T-helper 2 cell treated with Interferon-gamma antibody and Interleukin-4, amounts not matched to agents 100 ng/mL and 5 ng/mL, for 36 hours (primary cell): ENCODE measurements at regions not wholly inside any gene's neighbourhood (a gene's known extent, or its start where the extent isn't known, plus 50 kb on each side); places are given as distances from the start of the nearest gene placed in this dataset.

Experiments
- intact Hi-C: fragments of 100-400 bp; cut with micrococcal nuclease; formaldehyde crosslinking; loops from one replicate; pipeline ENCODE4 v1.15.1; 2023

DNA sequence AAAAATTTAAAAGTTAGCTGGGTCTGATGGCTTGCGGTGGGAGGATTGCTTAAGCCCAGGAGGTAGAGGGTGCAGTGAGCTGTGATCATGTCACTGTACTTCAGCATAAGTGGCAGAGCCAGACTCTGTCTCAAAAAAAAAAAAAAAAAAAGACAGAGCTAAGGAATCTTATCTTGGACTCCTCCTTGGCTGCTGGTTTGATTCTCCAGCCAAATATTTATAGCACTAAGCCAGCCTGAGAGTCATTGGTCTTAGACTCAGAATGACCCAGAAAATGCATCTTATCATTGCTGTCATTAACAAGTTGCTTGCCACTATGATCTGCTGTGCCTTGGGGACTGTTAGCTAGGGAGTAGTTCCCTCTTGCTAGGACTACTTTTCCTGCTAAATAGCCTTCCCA is 164.7 kb downstream of the GNAT3 start:
- intact Hi-C loops = no loop called here

- intact Hi-C loops = no loop called here
These were observed 165.2 kb downstream of the GNAT3 start for GRCh38 chr7:80346704-80347103.

DNA sequence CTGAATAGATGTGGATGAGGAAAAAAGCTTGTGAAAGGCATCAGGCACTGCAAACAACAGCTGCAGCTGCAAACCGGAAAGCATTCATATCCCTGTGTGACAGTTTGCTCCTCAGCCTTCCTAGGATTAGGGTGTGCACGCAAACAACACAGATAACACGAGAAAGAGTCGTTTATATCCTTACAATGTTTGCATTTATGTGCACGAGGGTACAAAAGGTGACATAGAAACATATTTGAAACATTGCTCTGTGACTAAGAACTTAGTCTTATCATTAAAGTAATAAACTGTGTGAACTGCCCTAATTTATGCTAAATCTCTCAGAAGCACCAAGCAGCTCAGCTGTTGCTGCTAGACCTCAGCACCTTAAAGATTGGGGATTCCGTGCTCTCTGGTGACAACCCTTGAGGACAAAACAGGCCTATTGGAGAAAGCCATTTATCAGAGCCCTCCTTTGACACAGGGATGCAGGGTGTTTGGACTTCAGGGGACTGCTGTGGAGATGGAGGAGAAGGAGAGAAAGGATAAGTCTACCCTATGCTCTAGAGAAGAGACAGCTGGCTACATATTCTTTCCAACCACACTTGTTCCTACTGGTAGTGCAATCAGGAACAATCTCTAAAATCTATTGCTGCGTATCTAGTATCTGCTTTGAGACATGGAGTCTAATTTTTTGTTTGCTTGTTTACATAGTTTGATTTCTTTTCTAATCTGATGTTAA is 176.2 kb downstream of the GNAT3 start:
- intact Hi-C loops = no loop called here

- intact Hi-C loops = no loop called here
These were observed 177.0 kb downstream of the GNAT3 start for GRCh38 chr7:80334908-80335307.

GRCh38 chr7:80334196-80334595 is 177.7 kb downstream of the GNAT3 start:
- intact Hi-C loops = no loop called here

DNA sequence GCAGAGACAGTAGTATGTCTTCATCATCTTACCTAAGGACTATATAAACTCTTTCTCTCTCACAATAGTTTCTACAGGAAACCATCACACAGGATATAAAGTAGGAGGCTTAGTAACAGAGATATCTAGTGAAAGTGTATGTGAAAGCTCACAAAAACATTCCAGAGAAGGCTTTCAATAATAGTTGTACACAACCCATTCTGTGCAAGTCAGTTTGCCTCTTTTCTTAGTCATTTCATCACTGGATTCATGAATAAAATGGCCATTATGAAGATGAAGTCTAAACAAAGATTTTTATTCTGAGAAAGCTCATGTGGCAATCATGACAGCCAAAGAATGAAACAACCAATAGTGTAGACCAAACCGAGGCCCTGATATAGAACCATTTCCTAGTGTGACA is 178.8 kb downstream of the GNAT3 start:
- intact Hi-C loops = no loop called here

DNA sequence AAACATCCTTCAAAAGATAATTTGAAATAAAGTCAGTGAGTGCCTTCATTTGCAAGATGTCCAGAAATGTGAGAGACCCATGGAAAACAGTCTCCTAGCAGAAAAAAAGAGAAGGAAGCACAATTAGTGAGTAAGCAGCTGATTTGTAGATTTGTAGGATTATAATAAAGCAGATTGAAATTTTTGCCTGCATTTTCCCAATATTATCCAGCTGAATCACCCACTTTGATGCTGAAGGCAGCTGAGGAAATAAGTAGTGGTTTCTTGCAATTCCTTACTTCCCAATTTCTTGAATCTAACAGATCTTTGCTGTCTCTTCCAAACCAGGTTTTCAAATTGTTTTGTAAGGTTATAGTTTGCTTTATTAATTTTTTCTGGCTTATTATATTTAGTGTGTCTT is 181.4 kb downstream of the GNAT3 start:
- intact Hi-C loops = no loop called here

- intact Hi-C loops = no loop called here
These were observed 187.8 kb downstream of the GNAT3 start for GRCh38 chr7:80324032-80324431.

DNA sequence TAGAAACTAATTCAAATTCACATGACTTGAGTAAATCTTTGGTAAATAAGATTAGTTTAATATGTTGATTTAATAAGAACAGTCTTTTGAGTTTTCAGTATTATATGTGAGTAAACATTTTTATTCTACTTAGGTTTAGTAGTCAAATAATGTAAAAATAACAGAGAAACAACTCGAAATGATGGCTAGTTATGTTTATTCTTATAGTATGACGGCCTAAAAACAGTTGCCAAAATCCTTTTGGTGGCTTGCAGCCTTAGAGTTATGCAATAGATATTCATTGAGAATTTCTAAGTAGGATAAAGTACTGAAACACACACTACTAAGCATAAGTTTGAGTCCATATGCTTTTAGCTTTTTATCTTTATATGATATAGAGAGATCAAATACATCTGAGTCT is 184.8 kb downstream of the GNAI1 start:
- intact Hi-C loops = no loop called here

DNA sequence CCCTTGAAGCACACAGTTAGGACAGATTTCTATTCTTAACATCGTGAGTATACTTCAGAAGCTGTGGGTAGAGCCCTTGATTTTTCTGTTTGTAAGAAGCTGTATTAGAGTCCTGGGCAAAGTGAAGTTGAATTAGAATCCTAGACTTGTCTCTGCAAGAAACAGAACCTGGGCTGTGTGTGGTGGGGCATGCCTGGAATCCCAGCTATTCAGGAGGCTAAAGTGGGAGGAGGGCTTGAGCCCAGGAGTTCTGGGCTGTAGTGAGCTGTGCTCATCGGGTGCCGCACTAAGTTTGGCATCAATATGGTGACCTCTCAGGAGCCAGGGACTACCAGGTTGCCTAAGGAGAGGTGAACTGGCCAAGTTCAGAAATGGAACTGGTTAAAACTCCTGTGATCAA is 183.4 kb downstream of the GNAI1 start:
- intact Hi-C loops = no loop called here

DNA sequence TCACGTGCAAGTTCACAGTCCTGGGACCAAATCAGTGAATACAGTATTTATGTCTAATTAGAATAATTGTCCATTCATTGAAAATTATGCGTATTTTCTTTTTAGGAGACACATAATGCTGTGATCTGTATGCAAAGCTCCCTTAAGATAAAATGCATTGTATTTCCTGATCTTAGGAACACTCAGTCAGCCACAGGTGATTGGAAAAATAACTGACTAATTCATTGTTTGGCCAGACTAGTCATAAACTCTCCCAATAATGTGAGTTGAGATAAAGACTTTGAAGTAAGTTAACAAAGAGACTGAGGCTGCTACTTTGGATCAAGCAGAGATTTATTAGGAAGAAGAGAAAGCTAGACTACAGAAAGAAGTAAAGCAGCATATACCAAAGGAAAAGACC is 182.2 kb downstream of the GNAI1 start:
- intact Hi-C loops = no loop called here

DNA sequence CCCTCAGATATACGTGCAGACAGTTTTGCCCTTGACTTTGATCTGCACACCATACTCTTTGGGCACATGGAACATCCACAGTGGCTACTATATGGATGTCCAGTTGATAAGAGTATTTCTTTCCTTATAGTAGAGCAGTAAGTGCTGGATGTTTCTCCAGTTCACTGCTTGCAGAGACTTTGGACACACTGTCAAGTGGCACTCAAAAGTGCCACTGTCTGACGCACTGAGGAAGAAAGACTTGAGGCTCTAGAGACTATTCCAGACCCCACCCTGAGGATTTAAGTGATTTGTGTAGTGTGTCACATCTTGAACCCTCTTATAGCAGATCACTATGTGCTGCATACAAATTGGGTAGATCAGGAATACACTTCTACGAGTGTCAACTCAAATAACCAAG is 179.1 kb downstream of the GNAI1 start:
- intact Hi-C loops = no loop called here

GRCh38 chr7:80313067-80313626 is 178.5 kb downstream of the GNAI1 start:
- intact Hi-C loops = no loop called here

DNA sequence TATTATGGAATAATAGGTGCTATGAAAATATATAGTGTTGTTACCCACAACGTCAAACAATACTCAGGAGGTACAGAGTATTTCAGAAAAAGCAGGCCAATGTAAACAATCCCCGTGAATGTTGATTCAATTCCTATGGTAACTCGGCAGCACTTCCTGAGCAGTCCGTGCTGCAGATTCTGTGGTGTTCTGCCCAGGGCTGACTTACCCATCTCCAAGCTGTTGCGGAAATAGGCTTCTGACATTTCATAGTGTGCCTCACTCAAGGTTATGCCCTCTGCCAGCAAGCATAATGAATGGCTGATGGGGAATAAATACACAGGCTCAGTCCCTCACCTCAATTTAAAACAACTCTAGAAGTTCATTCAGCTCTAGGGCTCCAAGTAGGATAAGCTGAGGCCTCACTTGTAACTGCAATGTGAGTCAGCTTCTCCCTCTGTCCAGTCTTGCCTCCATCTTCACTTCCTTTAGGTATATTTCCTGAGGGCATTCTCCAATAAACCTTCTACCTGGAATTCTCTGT is 177.6 kb downstream of the GNAI1 start:
- intact Hi-C loops = no loop called here

DNA sequence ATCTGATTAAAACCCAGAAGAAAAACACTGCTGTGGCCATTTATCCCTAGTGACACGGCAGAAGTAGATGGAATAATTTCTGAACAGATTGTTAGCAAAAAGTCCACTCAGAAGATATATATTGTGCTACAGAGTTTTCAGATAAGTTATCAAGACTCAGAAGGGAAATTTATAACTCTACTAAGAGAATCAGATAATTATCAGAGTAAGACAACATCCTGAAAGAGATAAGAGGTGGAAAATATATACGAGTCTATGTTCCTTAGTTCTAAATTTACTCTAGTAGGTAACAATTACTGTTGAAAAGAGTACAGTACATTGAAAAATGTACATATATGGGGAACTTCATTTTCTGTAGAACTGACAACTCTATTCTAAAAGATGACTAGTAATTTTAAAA is 176.7 kb downstream of the GNAI1 start:
- intact Hi-C loops = no loop called here

DNA sequence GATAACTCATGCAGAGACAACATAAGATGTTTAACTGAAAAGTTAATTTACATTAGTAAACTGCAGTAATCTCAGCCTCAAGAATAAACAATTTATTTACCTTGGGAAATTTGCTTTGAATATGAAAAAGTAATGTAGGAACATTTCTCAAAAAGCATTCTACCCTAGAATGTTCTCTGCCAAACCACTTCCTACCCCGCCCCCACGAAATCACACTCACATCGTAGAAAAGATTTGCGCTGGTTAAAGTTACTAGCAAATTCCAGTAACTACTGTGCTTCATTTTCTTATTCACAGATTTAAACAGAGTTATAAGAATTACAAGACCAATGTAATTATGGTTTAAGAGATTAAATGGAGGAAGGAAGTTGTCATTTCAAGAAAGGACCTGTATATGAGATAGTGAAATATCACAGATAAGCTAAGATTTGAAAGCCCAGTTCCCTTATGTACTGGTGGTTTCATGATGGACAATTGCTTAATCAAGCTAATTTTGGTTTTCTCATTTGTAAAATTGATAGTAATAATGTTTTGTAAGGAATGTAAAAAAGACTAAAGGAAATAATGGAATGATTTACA is 175.4 kb downstream of the GNAI1 start:
- intact Hi-C loops = no loop called here

DNA sequence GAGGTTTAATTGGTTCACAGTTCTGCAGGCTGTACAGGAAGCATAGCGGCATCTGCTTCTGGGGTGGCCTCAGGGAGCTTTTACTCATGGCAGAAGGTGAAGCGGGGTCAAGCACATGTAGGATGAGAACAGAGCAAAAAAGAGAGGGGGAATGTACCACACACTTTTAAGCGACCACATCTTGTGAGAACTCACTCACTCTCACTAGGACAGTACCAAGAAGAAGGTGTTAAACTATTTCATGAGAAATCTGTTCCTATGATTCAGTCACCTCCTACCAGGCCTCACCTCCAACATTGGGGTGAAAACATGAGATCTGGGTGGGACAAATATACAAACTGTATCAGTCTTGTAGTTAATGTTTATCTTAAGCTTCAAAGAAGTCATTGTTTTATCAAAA is 174.7 kb downstream of the GNAI1 start:
- intact Hi-C loops = no loop called here

- intact Hi-C loops = no loop called here
These were observed 172.7 kb downstream of the GNAI1 start for GRCh38 chr7:80307227-80307856.

DNA sequence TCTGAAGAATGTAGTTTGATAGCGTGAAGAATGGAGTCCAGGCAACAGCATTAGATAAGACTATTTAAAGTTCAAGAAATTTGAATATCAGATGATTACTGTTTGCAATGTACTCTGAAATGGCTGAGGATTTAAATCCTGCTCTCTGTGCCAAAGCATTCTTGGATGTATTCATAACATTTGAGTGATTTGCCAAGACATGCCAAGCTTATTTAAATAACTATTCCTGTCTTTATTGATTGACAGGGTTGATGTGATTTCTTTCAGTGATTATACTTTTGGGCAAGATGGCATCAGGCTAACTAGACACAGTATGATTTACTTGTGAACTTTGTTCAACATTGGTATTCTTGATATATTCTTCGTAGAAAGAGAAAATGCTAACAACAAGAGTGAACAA is 168.7 kb downstream of the GNAI1 start:
- intact Hi-C loops = no loop called here

GRCh38 chr7:80302636-80303035 is 168.0 kb downstream of the GNAI1 start:
- intact Hi-C loops = no loop called here

GRCh38 chr7:80302078-80302477 is 167.4 kb downstream of the GNAI1 start:
- intact Hi-C loops = no loop called here

DNA sequence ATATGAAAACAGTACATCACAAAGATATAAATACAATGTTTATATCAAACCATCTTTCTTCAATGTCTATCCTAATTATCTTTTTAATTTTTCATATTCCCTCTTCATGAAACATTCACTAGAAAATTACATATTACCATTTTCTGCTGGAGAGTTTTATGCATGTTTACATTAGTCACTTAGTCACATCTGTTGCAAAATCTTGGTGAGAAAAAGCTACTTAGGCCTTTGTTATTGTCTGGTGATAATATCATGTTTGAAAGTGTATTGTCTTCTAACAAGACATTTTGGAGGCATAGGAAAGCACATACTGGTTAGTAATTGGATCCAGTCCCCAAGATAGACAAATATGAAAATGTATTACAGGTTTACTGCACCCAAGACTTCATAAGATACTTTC is 163.6 kb downstream of the GNAI1 start:
- intact Hi-C loops = no loop called here
